Muscle of arm (tissue), 1 donor: ENCODE measurements at regions not wholly inside any gene's neighbourhood (a gene's known extent, or its start where the extent isn't known, plus 50 kb on each side); places are given as distances from the start of the nearest gene placed in this dataset.

Source experiments
- DNase-seq: peaks from one replicate; pipeline ENCODE4 v3.0.0-alpha.2; 2013

DNA sequence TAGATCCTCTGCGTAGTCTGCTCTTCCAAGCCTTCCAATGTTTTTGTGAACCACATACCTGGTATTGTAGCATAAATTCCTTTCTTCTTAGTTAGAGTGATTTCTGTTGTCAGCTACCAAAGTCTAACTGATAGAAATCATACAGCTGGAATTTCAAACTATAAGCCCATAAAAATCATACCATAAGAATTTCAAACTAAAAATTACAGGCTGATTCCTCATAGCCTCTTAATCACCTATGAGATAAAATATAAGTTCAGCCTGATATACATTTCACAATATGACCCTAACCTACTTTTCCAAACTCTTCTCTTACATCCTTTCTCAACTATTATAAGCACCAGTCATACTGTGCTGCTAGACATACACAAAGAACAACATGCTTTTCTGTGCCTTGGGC is 64.8 kb downstream of the PTHLH start:
- no peak for DNase-seq

- no peak for DNase-seq
Observed at GRCh38 chr12:27906658-27907473, 65.7 kb downstream of the PTHLH start.

DNA sequence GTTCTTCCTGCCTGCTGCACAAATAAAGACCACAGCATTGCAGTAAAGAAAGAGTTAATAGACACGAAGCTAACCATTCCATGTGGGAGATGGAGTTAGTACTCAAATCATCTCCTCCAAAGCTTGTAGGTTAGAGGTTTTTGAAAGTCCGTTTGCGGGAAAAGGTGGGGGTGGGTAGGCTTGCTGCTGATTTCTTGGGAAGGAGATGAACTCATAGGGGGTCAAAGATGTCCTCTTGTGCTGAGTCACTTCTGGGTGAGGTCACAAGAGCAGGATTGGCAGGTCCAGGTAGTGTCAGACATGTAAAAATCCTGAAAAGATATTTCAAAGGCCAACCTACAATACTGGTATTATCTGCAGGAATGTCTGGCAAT is 66.4 kb downstream of the PTHLH start:
- DNase-seq: no peak

DNA sequence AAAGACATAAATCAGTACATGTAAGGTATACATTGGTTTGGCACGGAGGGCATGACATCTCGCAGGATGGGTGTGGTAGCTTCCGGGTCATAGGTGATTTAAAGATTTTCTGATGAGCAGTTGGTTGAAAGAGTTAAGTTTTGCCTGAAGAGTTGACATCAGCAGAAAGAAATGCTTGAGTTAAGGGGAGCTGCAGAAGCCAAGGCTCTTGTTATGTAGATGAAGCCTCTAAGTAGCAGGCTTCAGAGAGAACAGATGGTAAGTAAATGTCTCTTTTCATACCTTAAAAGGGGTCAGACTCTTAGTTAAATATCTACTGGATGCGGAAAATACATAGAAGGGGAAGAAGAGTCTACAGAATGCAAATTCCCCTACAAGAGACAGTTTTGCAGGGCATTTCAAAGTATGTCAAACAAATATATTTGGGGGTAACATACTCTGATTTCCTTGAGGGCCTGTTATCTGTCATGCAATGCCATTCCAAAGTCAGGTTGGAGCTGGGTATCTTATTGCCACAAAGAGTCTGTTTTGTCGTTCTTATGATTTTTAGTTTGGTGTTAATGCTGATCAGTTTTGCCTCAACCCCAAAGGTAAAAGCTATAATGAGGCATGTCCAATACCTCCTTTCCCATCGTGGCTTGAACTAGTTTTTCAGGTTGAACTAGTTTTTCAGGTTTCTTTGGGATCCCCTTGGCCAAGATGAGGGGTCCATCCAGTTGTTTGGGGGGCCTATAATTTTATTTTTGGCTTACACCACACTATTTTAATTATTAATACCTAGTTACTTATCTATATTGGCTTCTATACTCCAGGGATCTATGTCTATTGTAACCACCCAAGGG is 67.0 kb downstream of the PTHLH start:
- no peak for DNase-seq

DNA sequence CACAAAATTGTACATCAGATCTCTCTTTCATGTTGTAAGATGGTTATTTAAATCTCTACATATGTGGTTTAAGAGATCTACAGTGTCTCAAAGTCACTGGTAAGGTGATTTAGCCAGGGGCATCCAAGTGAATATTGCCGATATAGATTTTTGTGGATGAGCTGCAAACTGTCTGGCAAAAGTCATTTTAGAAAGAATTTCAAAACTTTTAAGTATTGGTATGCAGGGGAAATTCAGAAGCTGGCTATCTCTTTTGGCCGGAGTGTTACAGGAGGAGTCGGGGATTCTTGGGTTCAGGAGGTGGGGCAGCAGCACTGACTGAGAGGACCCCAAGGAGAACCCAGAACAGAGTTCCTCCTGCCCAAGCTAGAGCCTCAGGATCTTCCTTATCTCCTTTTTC is 69.9 kb downstream of the PTHLH start:
- no peak for DNase-seq

DNA sequence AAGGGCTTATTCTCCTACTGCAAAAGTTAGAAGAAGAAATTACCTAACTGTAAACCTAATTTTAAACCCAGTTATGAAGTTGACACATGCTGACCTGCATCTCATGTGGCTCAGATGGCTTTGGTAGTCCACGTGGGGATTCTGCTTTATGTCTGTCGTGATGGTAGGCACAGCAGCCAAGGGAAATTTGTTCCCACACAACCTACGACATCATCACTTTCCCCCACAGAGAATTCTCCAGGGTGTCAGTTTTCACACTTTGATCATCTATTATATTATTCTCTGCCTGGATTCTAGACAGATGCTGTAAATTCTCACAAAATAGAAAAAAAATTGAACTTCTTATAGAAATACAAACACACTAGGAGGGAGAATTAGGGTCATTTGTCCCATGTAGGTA is 70.6 kb downstream of the PTHLH start:
- DNase-seq: no peak

DNA sequence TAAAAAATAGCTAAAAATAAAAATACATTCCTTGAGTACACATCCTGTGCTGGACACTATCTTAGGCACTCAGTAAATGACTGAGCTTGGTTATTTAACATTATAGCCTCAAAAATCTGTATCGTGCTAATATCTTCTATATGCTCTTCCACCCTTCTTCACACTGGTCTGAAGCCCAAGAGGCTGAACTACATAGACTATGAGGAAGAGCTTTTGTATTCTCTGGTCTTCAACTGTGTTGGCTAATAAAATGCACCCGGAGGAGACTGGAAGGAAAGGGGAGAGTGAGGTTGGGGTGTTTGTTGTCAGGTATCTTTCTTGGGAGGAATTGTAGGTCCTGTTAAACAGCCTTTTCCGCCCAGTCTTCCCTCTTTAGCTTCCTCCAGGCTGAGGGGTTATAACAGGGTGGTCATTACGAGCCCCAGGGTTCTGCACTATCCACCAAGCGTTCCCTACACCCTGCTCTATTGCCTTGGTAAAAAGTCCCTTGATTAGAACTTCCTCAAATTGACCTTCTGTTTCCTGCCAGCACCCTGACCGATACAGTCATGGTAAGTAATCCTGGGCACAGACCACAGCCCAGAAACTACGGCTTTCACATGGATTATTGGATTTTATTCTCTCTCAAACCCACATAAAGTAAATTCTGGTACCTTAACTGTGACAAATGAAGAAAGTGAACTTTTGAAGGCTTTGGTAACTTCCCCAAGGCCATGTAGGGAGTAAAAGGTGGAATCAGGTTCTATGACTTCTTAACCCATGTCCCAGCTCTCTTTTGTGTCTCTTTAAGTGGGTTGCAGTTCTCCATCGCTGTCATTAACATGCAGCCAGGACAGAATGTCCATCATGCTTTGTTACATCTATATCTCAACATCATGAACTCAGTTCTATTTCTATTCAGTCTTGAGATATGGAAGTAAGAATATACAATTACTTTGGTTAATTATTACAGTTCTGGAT is 71.3 kb downstream of the PTHLH start:
- no peak for DNase-seq

DNA sequence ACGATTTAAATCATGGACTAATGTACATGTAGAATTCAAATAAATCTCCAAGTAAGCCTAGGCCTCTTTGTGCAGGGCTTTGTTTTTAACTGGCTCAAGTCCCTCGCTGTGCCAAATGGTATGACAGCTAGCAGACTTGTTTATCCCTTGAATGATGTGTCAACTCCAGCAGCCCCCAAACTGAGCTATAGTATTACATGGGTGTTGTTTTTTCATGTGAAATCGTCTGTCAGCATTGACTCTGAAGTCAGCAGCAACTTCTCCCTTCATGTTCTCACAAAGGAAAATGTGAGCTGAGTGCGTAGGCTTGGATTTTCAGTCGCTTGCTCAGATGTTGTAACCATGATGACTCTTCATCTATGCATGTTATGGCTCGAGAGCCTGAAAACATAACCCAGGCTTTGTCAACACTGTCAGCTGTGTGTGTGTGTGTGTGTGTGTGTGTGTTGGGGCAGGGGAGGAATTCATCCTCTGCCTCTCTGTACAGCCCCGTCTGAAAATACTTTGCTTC is 73.3 kb downstream of the PTHLH start:
- DNase-seq: no peak

DNA sequence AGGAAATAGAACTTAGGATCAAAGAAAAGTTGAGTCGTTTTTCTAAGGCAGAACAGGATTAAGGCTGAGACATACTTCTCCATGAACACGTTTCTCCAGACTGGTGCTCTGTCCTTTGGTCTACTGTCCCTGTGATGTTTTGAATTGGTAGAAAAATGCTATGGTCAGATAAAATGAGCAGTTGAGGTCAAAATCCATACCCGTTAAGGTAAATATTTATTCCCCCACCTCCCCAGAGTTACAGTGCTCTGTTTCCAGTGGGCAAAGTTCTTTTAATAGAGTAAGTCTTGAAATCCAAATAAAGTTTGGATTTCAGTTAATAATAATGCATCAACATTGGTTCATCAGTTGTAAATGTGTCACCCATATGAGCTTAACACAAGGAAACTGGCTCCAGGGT is 74.5 kb downstream of the PTHLH start:
- no peak for DNase-seq

- DNase-seq: no peak
Observed at GRCh38 chr12:27896419-27896990, 76.0 kb downstream of the PTHLH start.

- no peak for DNase-seq
Observed at GRCh38 chr12:27894309-27894708, 78.2 kb downstream of the PTHLH start.

- DNase-seq: no peak
Observed at GRCh38 chr12:27879708-27880107, 92.8 kb downstream of the PTHLH start.

GRCh38 chr12:27875677-27876076 is 95.6 kb upstream of the MANSC4 start:
- no peak for DNase-seq

DNA sequence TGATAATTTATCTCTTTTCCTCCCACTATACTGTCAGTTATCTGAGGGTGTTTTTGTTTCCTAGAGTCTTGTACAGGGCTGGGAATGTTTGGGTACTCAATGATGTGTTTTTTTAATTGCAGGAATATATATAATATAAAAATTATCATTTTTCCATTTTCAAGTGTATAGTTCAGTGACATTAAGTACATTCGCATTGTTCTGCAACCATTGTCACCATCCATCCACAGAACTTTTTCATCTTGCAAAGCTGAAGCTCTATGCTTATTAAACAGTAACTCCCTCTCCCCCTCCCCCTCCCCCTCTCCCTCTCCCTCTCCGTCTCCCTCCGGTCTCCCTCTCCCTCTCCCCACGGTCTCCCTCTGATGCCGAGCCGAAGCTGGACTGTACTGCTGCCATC is 93.0 kb upstream of the MANSC4 start:
- no peak for DNase-seq

DNA sequence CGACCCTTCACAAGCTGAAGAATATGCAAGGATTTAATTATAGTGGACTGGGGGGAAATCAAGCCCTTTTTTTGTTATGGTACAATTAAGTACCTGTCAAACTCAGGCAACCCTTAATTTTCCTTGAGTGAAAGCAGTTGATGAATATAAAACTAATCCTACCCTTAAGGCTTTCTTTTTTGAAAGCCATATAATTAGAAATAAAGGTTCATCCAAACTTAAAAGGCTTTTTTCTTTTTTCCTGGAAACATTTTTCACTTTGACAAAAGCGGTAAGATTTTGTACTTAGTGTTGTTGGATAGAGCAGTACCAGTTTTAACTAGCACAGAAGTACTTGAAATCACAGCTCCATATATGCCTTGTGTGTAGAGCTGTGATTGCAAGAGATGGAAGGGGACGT is 91.9 kb upstream of the MANSC4 start:
- DNase-seq: no peak

DNA sequence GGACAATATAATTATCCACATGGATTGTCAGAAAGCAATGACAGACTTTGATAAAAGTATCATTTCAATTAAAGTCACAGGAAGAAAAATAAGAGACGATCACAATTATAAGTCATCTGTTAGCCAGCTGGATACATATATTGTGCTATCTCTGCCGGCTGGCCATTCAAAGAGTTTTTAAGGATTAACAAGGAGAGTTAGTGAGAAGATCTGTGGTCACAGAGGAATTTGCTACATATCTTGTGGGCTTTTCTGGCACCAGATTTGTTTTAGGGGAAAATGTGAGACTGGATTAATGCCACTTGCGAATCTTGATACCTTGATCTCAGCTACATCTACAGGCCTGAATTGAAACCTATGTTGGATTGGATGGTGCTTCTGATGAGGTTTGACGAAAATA is 90.9 kb upstream of the MANSC4 start:
- no peak for DNase-seq

- DNase-seq: no peak
Observed at GRCh38 chr12:27869567-27869966, 89.5 kb upstream of the MANSC4 start.

DNA sequence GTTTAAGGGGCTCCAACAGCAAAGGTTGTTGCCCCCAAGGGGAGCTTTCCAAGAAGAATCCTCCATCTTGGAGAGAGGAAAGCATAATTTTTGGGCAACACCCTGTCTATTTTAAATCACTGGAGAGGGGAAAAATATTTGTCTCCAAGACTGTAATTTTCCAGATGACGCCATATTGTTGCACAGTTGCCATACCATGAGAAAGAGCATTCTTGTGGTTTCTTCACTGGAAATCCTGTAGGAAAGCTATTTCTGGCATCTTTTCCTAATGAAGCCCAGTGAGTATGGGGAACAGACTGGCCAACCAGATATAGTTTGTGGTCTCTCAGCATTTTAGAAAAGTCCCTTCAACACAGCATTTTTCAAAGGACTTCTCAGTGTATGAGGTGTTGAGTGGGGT is 88.1 kb upstream of the MANSC4 start:
- DNase-seq: peak; percentile 42

DNA sequence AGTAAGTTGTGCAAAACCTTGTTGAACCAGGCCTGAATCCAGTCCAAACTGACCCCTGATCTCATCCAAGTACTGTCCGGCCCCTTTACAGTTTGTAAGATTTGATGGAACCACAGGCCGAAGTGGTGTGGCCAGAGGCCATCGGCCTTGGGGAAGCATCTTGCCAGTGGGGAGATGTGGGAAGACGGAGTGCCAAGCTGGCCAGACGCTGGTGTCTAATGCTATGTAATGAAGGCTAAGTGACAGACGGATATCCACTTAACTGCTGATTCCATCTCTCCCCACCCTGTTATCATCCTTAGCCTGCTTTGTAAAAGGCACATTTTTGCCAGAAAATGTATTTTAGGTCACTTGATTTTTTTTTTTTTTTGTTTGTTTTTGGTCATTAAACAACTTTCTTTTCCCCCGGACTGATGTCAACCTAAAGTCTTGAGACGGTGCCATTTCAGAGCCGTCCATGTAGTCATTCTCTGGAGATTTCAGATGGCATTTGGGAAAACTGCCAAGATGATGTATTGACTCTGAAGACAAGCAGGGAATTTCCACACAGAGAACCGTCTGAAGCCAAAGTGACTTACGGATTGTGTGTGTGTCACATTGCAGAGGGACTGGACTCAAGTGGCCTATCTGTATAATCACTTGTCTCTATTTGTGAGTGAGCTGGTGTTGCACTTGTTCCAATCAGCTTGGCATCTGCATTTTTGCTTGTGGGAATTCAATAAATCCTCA is 86.5 kb upstream of the MANSC4 start:
- no peak for DNase-seq

DNA sequence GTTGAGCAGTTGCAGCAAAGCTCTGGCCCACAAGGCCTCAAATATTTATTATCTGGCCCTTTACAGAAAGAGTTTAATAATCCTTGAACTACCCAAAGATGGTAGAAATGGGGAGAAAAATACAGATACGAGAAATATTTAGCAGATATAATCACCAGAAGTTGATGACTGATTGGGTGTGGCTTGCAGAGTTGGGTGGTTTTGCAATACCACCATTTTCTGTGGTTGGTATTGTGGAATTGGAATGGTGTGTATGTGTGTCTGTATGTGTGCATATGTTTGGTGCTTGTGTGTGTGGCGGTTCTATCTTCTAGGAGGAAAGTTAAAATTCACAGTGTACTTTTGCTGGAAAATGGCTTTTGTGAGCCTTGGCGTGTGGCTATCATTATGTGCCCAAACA is 85.4 kb upstream of the MANSC4 start:
- DNase-seq: no peak

DNA sequence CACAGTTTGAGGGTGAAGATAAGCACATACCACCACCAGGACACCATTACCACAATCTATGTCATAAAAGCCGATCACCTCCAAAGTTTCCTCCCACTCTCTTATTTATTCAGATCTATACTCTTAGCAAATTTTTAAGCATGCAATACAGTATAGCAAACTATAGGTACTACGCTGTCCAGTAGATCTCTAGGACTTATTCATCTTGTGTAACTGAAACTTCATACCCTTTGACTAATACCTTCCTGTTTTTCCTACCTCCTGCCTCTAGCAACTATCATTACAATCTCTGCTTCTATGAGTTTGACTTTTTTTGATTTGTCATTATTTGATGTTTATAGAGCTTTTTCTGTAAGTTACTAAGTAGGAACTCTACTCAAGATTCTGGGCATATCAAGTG is 84.5 kb upstream of the MANSC4 start:
- no peak for DNase-seq
